ENCODE measurements at regions not wholly inside any gene's neighbourhood (a gene's known extent, or its start where the extent isn't known, plus 50 kb on each side); places are given as distances from the start of the nearest gene placed in this dataset.
A peak's percentile ranks its signal among the peaks of the same experiment; 100 is the strongest.

GRCh38 chr13:81664872-81665271, 1323.9 kb upstream of the SPRY2 start:
- DNase-seq (ENCODE audit: low read depth), result no peak
- TF ChIP-seq MYC (IDR thresholded peaks at IDR 0.05; ENCODE audit: low read depth, low read length), result no peak
- no peak for TF ChIP-seq POLR2A (IDR thresholded peaks at IDR 0.05; ENCODE audit: extremely low read depth, insufficient read length)
- no peak for TF ChIP-seq CTCF (IDR thresholded peaks at IDR 0.05; ENCODE audit: low read depth, low read length)
- TF ChIP-seq MAX (IDR thresholded peaks at IDR 0.05; ENCODE audit: low read depth, low read length), result no peak
- H3K4me3 ChIP-seq (ENCODE audit: low read depth, low read length), result no peak overlapping the region

GRCh38 chr13:81659984-81660383, 1319.1 kb upstream of the SPRY2 start:
- TF ChIP-seq POLR2A (IDR thresholded peaks at IDR 0.05; ENCODE audit: extremely low read depth, insufficient read length), result no peak
- TF ChIP-seq CTCF (IDR thresholded peaks at IDR 0.05; ENCODE audit: low read depth, low read length), result no peak
- no peak for TF ChIP-seq MYC (IDR thresholded peaks at IDR 0.05; ENCODE audit: low read depth, low read length)
- TF ChIP-seq MAX (IDR thresholded peaks at IDR 0.05; ENCODE audit: low read depth, low read length), result no peak
- DNase-seq (ENCODE audit: low read depth), result no peak
- H3K4me3 ChIP-seq (ENCODE audit: low read depth, low read length), result no peak overlapping the region

- no peak overlapping the region for H3K4me3 ChIP-seq (ENCODE audit: low read depth, low read length)
Measured at GRCh38 chr13:81658598-81659370, 1317.9 kb upstream of the SPRY2 start.

GRCh38 chr13:81639984-81640582, 1299.2 kb upstream of the SPRY2 start:
- no peak overlapping the region for H3K4me3 ChIP-seq (ENCODE audit: low read depth, low read length)
- TF ChIP-seq MAX (IDR thresholded peaks at IDR 0.05; ENCODE audit: low read depth, low read length) (no peak), CTCF (IDR thresholded peaks at IDR 0.05; ENCODE audit: low read depth, low read length) (peak; percentile 61)
- peak; percentile 26 for DNase-seq (ENCODE audit: low read depth)

More at GRCh38 chr13:81658598-81659370, 1317.9 kb upstream of the SPRY2 start:
- TF ChIP-seq POLR2A (IDR thresholded peaks at IDR 0.05; ENCODE audit: extremely low read depth, insufficient read length), result no peak
- TF ChIP-seq MAX (IDR thresholded peaks at IDR 0.05; ENCODE audit: low read depth, low read length), result no peak
- TF ChIP-seq CTCF (IDR thresholded peaks at IDR 0.05; ENCODE audit: low read depth, low read length), result no peak
- TF ChIP-seq MYC (IDR thresholded peaks at IDR 0.05; ENCODE audit: low read depth, low read length), result no peak
- no peak for DNase-seq (ENCODE audit: low read depth)

- no peak for DNase-seq (ENCODE audit: low read depth)
- no peak overlapping the region for H3K4me3 ChIP-seq (ENCODE audit: low read depth, low read length)
- TF ChIP-seq CTCF (IDR thresholded peaks at IDR 0.05; ENCODE audit: low read depth, low read length) (no peak), MAX (IDR thresholded peaks at IDR 0.05; ENCODE audit: low read depth, low read length) (no peak), MYC (IDR thresholded peaks at IDR 0.05; ENCODE audit: low read depth, low read length) (no peak), POLR2A (IDR thresholded peaks at IDR 0.05; ENCODE audit: extremely low read depth, insufficient read length) (no peak)
Measured at GRCh38 chr13:81637457-81637856, 1296.5 kb upstream of the SPRY2 start.
